ENCODE measurements at regions not wholly inside any gene's neighbourhood (a gene's known extent, or its start where the extent isn't known, plus 50 kb on each side); places are given as distances from the start of the nearest gene placed in this dataset.
"Not testable (repeated sequence)": the region's sequence is repeated elsewhere in the genome, so short reads cannot be mapped to it uniquely, and the experiment has no call there.

DNA sequence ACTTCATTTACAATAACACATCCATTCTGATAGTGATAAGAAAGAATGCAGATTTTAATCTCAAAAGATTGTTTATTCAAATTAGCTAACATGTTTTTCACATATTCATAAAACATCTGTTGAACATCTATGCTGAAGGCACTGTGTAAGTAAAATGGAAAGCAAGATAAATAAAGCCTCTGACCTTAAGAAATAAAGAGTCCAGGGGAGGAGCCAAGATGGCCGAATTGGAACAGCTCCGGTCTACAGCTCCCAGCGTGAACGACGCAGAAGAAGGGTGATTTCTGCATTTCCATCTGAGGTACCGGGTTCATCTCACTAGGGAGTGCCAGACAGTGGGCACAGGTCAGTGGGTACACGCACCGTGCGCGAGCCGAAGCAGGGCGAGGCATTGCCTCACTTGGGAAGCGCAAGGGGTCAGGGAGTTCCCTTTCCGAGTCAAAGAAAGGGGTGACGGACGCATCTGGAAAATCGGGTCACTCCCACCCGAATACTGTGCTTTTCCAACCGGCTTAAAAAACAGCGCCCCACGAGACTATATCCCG lies 336.5 kb downstream of the CETN3 start:
- TF ChIP-seq ZFP3, ZC3H10, ZFP30 (CRISPR knock-in tag; IDR thresholded peaks at IDR 0.05): not testable (repeated sequence)
- TF ChIP-seq, protein P1, sequence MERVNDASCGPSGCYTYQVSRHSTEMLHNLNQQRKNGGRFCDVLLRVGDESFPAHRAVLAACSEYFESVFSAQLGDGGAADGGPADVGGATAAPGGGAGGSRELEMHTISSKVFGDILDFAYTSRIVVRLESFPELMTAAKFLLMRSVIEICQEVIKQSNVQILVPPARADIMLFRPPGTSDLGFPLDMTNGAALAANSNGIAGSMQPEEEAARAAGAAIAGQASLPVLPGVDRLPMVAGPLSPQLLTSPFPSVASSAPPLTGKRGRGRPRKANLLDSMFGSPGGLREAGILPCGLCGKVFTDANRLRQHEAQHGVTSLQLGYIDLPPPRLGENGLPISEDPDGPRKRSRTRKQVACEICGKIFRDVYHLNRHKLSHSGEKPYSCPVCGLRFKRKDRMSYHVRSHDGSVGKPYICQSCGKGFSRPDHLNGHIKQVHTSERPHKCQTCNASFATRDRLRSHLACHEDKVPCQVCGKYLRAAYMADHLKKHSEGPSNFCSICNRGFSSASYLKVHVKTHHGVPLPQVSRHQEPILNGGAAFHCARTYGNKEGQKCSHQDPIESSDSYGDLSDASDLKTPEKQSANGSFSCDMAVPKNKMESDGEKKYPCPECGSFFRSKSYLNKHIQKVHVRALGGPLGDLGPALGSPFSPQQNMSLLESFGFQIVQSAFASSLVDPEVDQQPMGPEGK (CRISPR knock-in tag; IDR thresholded peaks at IDR 0.05; ENCODE audit: borderline replicate concordance), result not testable (repeated sequence)
- TF ChIP-seq, protein P2, sequence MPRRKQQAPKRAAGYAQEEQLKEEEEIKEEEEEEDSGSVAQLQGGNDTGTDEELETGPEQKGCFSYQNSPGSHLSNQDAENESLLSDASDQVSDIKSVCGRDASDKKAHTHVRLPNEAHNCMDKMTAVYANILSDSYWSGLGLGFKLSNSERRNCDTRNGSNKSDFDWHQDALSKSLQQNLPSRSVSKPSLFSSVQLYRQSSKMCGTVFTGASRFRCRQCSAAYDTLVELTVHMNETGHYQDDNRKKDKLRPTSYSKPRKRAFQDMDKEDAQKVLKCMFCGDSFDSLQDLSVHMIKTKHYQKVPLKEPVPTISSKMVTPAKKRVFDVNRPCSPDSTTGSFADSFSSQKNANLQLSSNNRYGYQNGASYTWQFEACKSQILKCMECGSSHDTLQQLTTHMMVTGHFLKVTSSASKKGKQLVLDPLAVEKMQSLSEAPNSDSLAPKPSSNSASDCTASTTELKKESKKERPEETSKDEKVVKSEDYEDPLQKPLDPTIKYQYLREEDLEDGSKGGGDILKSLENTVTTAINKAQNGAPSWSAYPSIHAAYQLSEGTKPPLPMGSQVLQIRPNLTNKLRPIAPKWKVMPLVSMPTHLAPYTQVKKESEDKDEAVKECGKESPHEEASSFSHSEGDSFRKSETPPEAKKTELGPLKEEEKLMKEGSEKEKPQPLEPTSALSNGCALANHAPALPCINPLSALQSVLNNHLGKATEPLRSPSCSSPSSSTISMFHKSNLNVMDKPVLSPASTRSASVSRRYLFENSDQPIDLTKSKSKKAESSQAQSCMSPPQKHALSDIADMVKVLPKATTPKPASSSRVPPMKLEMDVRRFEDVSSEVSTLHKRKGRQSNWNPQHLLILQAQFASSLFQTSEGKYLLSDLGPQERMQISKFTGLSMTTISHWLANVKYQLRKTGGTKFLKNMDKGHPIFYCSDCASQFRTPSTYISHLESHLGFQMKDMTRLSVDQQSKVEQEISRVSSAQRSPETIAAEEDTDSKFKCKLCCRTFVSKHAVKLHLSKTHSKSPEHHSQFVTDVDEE (CRISPR knock-in tag; IDR thresholded peaks at IDR 0.05), result not testable (repeated sequence)
